ENCODE measurements at regions not wholly inside any gene's neighbourhood (a gene's known extent, or its start where the extent isn't known, plus 50 kb on each side); places are given as distances from the start of the nearest gene placed in this dataset.

DNA sequence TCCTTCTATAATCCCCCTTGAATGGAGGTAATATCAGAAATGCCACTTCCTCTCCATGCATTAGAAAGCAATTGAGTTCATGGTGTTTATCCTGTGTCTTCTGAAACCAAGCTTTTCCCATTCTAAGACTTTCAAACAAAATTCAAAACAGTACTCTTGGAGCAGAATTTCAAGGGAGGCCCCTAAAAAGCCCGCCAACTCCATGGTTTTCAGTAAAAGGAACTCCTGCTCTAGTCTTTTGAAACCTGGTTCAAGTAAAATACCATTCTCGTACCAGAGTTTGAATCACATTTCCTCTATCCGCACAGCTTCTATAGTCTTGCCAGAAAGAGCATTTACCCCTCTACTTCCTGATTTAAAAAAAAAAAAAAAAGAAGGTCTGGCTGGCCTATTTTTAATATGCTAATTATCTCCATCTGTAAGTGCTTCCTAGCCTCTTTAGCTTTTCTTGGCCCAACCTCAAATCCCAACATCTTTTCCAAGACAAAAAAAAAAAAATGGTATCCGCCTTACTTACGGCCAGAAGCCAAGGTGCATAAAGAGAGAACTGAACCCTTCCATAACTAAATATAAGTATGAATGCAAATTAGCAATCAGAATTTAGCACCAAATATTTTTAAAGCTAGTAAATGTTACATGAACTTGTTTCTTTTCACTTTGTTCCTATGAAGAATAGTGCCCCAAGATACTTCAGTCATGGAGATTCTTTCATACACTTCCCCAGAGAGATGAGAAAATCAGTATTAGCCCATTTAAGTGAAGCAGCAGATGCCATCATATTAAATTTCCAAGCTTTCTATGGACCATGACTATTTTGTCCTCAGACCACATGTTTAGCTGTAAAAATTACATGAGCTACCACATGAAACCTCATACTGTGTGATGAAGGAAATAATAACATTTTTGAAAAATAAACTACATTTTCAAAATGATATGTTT is 199.9 kb upstream of the FAM3C start:
- DNase-seq (ENCODE audit: low read depth, low spot score) (no peak), ATAC-seq (no peak)
- RAD21 ChIA-PET (ENCODE audit: low non-redundant PET in 1 of 2, low total read pairs in 2 of 2, uncharacterized antibody in 2 of 2, unreplicated experiment in 2 of 2): no interaction called here
- CTCF ChIA-PET: no interaction called here
- H3K4me2 ChIP-seq (ENCODE audit: low read length): no peak overlapping the region
- H3K9ac ChIP-seq (ENCODE audit: low read length): no peak overlapping the region
- H3K9me2 ChIP-seq (ENCODE audit: insufficient read depth): no peaks in the 10 kb centered on the region
- POLR2A ChIA-PET: interaction anchor here (0.7 kb wide), 1 partner anchor 349 kb away, joined by 3 read pairs; no protein-coding TSS in a partner anchor
- H3K4me1 ChIP-seq (ENCODE audit: control insufficient read depth in 1 of 2, insufficient read depth in 2 of 2, low read length in 2 of 2): no peaks in the 10 kb centered on the region
- BruUV-seq (replicated peaks): no TSS peak
- no peaks in the 10 kb centered on the region for H3K27me3 ChIP-seq (ENCODE audit: insufficient read depth, low read length)
- no peak overlapping the region for H3K27ac ChIP-seq (ENCODE audit: low read depth, low read length)
- H4K20me1 ChIP-seq (ENCODE audit: insufficient read depth): no peaks in the 10 kb centered on the region
- no peak overlapping the region for H3K4me3 ChIP-seq (replicated peaks in 1 of 2; ENCODE audit: low read depth in 1 of 2, low read length in 2 of 2)
- H3K9me3 ChIP-seq (ENCODE audit: control insufficient read depth in 1 of 2, insufficient read depth in 1 of 2, low read depth in 1 of 2, low read length in 2 of 2): no peaks in the 10 kb centered on the region
- H2AFZ ChIP-seq (ENCODE audit: low read depth, low read length, poor library complexity, severe bottlenecking): no peak overlapping the region
- no peak for TF ChIP-seq EGR1 (IDR thresholded peaks at IDR 0.05; ENCODE audit: low read depth)
- TF ChIP-seq, protein P1, sequence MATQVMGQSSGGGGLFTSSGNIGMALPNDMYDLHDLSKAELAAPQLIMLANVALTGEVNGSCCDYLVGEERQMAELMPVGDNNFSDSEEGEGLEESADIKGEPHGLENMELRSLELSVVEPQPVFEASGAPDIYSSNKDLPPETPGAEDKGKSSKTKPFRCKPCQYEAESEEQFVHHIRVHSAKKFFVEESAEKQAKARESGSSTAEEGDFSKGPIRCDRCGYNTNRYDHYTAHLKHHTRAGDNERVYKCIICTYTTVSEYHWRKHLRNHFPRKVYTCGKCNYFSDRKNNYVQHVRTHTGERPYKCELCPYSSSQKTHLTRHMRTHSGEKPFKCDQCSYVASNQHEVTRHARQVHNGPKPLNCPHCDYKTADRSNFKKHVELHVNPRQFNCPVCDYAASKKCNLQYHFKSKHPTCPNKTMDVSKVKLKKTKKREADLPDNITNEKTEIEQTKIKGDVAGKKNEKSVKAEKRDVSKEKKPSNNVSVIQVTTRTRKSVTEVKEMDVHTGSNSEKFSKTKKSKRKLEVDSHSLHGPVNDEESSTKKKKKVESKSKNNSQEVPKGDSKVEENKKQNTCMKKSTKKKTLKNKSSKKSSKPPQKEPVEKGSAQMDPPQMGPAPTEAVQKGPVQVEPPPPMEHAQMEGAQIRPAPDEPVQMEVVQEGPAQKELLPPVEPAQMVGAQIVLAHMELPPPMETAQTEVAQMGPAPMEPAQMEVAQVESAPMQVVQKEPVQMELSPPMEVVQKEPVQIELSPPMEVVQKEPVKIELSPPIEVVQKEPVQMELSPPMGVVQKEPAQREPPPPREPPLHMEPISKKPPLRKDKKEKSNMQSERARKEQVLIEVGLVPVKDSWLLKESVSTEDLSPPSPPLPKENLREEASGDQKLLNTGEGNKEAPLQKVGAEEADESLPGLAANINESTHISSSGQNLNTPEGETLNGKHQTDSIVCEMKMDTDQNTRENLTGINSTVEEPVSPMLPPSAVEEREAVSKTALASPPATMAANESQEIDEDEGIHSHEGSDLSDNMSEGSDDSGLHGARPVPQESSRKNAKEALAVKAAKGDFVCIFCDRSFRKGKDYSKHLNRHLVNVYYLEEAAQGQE (IDR thresholded peaks at IDR 0.05; ENCODE audit: low read depth): no peak
- TF ChIP-seq ELF1 (IDR thresholded peaks at IDR 0.05; ENCODE audit: borderline replicate concordance, low read depth): no peak
- TF ChIP-seq CEBPB (IDR thresholded peaks at IDR 0.05; ENCODE audit: low read depth): no peak
- TF ChIP-seq JUND (IDR thresholded peaks at IDR 0.05): no peak
- TF ChIP-seq EZH2phosphoT487 (IDR thresholded peaks at IDR 0.05; ENCODE audit: borderline replicate concordance): no peak
- no peak for TF ChIP-seq SRF (IDR thresholded peaks at IDR 0.05; ENCODE audit: low read depth)
- TF ChIP-seq, protein P2, sequence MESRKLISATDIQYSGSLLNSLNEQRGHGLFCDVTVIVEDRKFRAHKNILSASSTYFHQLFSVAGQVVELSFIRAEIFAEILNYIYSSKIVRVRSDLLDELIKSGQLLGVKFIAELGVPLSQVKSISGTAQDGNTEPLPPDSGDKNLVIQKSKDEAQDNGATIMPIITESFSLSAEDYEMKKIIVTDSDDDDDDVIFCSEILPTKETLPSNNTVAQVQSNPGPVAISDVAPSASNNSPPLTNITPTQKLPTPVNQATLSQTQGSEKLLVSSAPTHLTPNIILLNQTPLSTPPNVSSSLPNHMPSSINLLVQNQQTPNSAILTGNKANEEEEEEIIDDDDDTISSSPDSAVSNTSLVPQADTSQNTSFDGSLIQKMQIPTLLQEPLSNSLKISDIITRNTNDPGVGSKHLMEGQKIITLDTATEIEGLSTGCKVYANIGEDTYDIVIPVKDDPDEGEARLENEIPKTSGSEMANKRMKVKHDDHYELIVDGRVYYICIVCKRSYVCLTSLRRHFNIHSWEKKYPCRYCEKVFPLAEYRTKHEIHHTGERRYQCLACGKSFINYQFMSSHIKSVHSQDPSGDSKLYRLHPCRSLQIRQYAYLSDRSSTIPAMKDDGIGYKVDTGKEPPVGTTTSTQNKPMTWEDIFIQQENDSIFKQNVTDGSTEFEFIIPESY (IDR thresholded peaks at IDR 0.05; ENCODE audit: extremely low read depth, insufficient replicate concordance, low read length): no peak
- TF ChIP-seq SP1 (IDR thresholded peaks at IDR 0.05; ENCODE audit: low read depth): no peak
- no peak for TF ChIP-seq ZNF274 (IDR thresholded peaks at IDR 0.05; ENCODE audit: low read depth, low read length)
- no peak for TF ChIP-seq CBX3 (IDR thresholded peaks at IDR 0.05; ENCODE audit: low read depth)
- no peak for TF ChIP-seq TCF7L2 (IDR thresholded peaks at IDR 0.05; ENCODE audit: borderline replicate concordance, extremely low read depth, insufficient read depth, insufficient read length)
- TF ChIP-seq, protein P3, sequence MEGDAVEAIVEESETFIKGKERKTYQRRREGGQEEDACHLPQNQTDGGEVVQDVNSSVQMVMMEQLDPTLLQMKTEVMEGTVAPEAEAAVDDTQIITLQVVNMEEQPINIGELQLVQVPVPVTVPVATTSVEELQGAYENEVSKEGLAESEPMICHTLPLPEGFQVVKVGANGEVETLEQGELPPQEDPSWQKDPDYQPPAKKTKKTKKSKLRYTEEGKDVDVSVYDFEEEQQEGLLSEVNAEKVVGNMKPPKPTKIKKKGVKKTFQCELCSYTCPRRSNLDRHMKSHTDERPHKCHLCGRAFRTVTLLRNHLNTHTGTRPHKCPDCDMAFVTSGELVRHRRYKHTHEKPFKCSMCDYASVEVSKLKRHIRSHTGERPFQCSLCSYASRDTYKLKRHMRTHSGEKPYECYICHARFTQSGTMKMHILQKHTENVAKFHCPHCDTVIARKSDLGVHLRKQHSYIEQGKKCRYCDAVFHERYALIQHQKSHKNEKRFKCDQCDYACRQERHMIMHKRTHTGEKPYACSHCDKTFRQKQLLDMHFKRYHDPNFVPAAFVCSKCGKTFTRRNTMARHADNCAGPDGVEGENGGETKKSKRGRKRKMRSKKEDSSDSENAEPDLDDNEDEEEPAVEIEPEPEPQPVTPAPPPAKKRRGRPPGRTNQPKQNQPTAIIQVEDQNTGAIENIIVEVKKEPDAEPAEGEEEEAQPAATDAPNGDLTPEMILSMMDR (IDR thresholded peaks at IDR 0.05 in 2 of 3, conservative IDR thresholded peaks at IDR 0.05 in 1 of 3; ENCODE audit: borderline replicate concordance in 1 of 3, insufficient read depth in 1 of 3, low read depth in 2 of 3, low read length in 2 of 3): no peak
- TF ChIP-seq, protein P4, sequence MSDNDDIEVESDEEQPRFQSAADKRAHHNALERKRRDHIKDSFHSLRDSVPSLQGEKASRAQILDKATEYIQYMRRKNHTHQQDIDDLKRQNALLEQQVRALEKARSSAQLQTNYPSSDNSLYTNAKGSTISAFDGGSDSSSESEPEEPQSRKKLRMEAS (IDR thresholded peaks at IDR 0.05): no peak
- TF ChIP-seq FOSL1 (IDR thresholded peaks at IDR 0.05; ENCODE audit: low read depth): no peak
- TF ChIP-seq POLR2AphosphoS5 (IDR thresholded peaks at IDR 0.05; ENCODE audit: low read depth, low read length): no peak
- intact Hi-C loops (cut with micrococcal nuclease): no loop called here
- no peaks in the 10 kb centered on the region for H3K36me3 ChIP-seq (ENCODE audit: control insufficient read depth in 1 of 2, insufficient read depth in 2 of 2, low read length in 2 of 2)
- H3K79me2 ChIP-seq (ENCODE audit: insufficient read depth, low read length): no peaks in the 10 kb centered on the region
